Neural crest cell (in vitro differentiated cells): ENCODE measurements at regions not wholly inside any gene's neighbourhood (a gene's known extent, or its start where the extent isn't known, plus 50 kb on each side); places are given as distances from the start of the nearest gene placed in this dataset.

Source experiments
- DNase-seq: peaks from one replicate; pipeline ENCODE4 v3.0.0; 2021; ENCODE audit warnings: low read depth, mixed read lengths, low spot score
- H3K27ac Mint-ChIP-seq: one replicate; pipeline ENCODE4 v1.8.0; 2021; ENCODE audit warnings: mild to moderate bottlenecking, mixed read lengths; ENCODE audit not compliant: unreplicated experiment
- H3K27me3 Mint-ChIP-seq: 2 replicates; pipeline ENCODE4 v1.8.0; 2021; ENCODE audit warnings: low read depth, mild to moderate bottlenecking, mixed read lengths
- H3K36me3 Mint-ChIP-seq: 2 replicates; pipeline ENCODE4 v1.8.0; 2021; ENCODE audit warnings: low read depth, mild to moderate bottlenecking, mixed read lengths
- H3K4me1 Mint-ChIP-seq: 2 replicates; pipeline ENCODE4 v1.8.0; 2021; ENCODE audit warnings: mixed read lengths
- H3K4me3 Mint-ChIP-seq: one replicate; pipeline ENCODE4 v1.8.0; 2021; ENCODE audit warnings: mild to moderate bottlenecking, mixed read lengths
- H3K9me3 Mint-ChIP-seq: 2 replicates; pipeline ENCODE4 v1.8.0; 2021; ENCODE audit warnings: mixed read lengths
- TF ChIP-seq, protein P1 (sequence below): fragments of 200-600 bp; sonication (generic); conservative IDR thresholded peaks from 2 replicates; pipeline ENCODE4 v1.5.0; 2021; ENCODE audit warnings: antibody characterized with exemption, mild to moderate bottlenecking

DNA sequence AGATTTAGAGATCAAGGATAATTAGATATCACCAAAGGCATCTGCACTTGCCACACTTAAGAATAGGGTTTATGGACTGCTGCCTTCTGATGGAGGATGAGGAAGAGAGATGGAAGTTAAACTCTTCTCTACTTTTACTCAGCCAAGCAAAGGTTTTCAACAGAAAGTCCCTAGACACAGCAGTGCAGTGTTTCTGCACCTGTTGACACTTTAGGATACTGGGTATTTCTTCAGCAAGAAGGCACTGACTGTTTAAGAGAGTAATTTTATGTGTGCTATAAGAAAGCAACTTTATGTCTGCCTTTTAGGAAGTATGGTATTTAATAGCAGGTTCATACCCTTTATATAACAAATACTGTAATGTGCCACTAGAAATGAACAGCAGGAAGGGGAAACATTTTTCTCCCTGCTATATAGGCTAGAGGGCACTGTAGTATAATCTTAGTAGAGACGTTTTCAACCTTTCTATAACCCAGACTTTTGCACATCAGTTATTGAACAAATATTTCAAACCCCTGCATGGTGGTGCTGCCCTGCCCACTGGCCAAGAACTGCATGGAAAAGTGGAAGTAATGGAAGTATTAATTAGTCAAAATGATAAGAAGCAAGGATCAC is 225.0 kb upstream of the GRIP1 start:
- H3K27ac Mint-ChIP-seq, result no peak overlapping the region

DNA sequence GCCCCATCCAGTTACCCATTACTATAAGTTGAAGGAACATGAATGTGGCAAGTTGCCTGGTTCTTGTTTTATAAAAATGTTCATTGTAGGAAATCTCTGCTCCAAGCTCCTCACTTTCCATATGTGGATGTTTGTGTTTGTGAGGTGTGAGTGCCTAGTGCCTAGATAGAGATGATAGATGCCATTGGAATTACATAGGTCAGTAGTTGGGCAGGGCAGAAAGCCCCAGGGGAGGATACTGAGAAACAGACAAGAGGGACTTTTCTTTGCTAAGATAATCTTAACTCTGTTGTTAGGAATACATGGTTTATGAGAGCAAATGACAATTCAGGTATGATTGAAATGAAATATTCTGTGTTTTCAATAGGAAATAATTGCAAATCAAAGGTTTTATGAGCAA is 226.3 kb upstream of the GRIP1 start:
- Mint-ChIP-seq H3K4me1 (no peaks in the 10 kb centered on the region), H3K36me3 (no peaks in the 10 kb centered on the region), H3K27ac (no peak overlapping the region), H3K9me3 (no peaks in the 10 kb centered on the region), H3K27me3 (no peaks in the 10 kb centered on the region), H3K4me3 (no peak overlapping the region)
- no peak for DNase-seq
- TF ChIP-seq, protein P1, sequence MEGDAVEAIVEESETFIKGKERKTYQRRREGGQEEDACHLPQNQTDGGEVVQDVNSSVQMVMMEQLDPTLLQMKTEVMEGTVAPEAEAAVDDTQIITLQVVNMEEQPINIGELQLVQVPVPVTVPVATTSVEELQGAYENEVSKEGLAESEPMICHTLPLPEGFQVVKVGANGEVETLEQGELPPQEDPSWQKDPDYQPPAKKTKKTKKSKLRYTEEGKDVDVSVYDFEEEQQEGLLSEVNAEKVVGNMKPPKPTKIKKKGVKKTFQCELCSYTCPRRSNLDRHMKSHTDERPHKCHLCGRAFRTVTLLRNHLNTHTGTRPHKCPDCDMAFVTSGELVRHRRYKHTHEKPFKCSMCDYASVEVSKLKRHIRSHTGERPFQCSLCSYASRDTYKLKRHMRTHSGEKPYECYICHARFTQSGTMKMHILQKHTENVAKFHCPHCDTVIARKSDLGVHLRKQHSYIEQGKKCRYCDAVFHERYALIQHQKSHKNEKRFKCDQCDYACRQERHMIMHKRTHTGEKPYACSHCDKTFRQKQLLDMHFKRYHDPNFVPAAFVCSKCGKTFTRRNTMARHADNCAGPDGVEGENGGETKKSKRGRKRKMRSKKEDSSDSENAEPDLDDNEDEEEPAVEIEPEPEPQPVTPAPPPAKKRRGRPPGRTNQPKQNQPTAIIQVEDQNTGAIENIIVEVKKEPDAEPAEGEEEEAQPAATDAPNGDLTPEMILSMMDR, result no peak

More for the DNA sequence above, 225.0 kb upstream of the GRIP1 start:
- H3K4me3 Mint-ChIP-seq, result no peak overlapping the region
- no peaks in the 10 kb centered on the region for H3K27me3 Mint-ChIP-seq
- H3K4me1 Mint-ChIP-seq, result peaks cover 3% of the 10 kb centered on the region
- H3K36me3 Mint-ChIP-seq, result no peaks in the 10 kb centered on the region
- TF ChIP-seq, protein P1, result no peak
- H3K9me3 Mint-ChIP-seq, result no peaks in the 10 kb centered on the region
- no peak for DNase-seq

DNA sequence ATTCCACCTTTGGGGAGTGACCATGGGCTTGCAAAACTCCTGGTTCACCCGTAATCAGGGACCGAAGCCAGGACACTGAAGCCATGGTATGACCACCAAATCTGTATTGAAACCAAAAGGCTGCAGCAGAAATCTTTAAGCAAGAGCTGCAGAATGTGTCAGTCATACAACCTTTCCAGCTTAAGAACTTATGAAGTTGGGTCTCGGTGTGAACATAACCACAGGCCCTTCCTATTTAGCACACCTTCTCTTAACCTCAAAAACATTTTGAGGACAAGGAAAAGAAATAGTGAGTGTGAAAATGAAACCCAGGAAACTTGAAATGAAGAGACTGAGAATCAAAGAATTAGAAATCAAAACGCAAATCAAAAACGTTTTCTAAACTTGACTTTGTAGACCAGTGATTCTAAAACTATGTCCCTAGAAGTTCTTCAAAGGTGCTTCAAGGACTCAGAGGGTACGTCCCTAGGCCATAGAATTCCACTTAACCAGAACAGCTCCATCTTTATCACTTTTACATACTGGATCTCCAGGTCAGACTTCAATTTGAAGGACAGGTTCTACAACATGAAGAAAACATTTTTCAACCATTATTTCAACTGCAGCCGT is 231.6 kb upstream of the GRIP1 start:
- DNase-seq, result no peak
- TF ChIP-seq, protein P1, result no peak
- Mint-ChIP-seq H3K36me3 (no peaks in the 10 kb centered on the region), H3K4me1 (peaks cover 10% of the 10 kb centered on the region), H3K4me3 (no peak overlapping the region), H3K27ac (no peak overlapping the region), H3K9me3 (no peaks in the 10 kb centered on the region), H3K27me3 (no peaks in the 10 kb centered on the region)

DNA sequence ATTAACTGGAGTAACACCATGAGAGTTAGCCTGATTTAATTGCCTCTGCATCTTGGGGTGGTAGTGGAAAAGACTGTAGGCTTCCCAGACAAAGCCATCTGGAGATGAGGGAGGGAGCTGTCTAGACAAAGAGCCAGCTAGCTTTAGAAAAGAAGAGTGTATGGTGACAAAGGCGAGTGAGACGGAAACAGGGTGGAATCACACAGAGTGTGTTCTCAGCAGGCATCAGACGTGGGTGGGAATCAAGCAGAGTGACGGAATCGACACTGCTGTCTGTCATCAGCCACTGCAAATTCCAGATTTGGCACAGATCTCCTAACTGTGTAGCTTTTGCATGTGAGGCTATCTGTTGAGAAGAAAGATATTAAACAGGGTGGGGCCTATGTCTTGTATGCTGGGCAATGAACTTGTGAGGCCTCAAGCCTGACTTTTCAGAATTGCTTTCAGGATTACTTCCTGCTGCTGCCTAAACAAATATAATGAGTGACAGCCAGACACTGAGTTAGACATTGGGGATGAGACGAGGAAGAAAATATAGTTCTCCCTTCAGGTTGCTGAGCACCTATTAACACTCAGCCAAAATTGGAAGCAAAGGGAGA is 236.5 kb upstream of the GRIP1 start:
- Mint-ChIP-seq H3K4me3 (no peak overlapping the region), H3K9me3 (no peaks in the 10 kb centered on the region), H3K27me3 (no peaks in the 10 kb centered on the region), H3K4me1 (peaks cover 19% of the 10 kb centered on the region), H3K27ac (no peak overlapping the region), H3K36me3 (no peaks in the 10 kb centered on the region)
- DNase-seq, result no peak
- TF ChIP-seq, protein P1, result no peak

DNA sequence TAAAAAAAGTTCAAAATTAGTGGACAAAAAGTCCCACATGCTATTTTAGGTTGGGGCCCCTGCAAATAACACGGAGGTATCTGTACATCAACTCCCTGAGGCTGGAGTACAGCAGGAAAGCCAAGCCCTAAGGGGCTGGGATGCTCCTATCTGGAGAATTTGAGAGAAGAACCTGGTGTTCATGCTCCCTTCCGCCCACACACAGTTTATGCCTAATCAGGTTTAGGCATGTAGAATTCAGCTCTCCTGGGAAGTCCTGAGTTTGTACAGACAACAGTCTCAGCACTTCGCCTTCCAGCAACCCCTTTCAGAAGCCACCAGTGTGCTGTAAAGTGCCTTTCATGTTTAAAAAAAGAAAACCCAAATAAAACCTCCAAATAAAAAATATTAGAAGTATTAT is 237.3 kb upstream of the GRIP1 start:
- H3K36me3 Mint-ChIP-seq, result no peaks in the 10 kb centered on the region
- no peaks in the 10 kb centered on the region for H3K27me3 Mint-ChIP-seq
- H3K4me3 Mint-ChIP-seq, result no peak overlapping the region
- TF ChIP-seq, protein P1, result no peak
- H3K4me1 Mint-ChIP-seq, result peaks cover 19% of the 10 kb centered on the region
- no peak for DNase-seq
- no peaks in the 10 kb centered on the region for H3K9me3 Mint-ChIP-seq
- H3K27ac Mint-ChIP-seq, result no peak overlapping the region
